ENCODE measurements at regions not wholly inside any gene's neighbourhood (a gene's known extent, or its start where the extent isn't known, plus 50 kb on each side); places are given as distances from the start of the nearest gene placed in this dataset.
"Not testable (repeated sequence)": the region's sequence is repeated elsewhere in the genome, so short reads cannot be mapped to it uniquely, and the experiment has no call there.

DNA sequence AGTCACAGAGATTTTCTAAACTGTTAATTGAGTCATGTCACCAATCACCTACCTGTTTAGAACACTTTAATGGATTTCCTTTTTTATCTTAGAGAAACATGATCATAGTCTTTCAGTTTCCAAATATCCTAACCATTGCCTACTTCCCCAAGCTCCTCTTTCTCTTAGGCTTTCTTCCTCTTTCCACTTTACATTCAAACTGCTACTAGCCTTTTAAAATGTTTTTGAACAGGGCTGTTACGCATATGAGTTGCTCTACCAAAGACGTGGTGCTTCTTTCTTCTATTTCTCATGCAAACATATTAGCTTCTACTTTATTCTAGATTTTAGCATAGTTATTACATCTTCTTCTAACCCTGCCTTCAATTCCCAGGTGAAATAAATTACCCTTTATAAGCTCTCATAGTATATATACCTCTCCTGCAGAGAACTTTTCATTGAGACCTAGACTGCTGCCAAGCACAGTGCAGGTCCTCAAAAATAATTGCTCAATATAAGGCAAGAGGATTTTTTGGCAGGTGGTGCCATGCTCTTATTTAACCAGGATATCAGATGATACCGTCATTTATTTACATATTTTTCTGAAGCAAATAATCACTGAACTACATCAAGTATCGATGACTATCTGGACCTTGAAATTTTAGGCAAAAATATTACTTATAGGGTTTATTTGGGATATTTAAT, 937.1 kb downstream of the TSN start:
- no peak for DNase-seq

DNA sequence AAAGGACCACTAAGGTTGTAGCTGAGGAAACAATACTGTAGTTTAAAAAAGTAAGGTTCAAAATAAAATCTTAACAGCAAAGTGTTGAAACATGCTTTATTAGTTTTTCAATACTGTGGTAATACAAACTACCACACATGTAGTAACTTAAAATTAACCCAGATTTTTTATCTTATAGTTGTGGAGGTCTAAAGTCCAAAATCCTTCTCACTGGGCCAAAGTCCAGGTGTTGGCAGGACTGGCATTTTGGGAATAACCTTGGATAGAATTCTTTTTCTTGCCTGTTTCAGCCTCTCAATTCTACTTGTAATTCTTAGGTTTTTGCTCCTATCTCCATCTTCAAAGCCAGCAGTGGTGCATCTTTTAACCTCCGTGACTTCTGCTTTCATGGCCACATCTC, 942.0 kb downstream of the TSN start:
- DNase-seq: no peak

DNA sequence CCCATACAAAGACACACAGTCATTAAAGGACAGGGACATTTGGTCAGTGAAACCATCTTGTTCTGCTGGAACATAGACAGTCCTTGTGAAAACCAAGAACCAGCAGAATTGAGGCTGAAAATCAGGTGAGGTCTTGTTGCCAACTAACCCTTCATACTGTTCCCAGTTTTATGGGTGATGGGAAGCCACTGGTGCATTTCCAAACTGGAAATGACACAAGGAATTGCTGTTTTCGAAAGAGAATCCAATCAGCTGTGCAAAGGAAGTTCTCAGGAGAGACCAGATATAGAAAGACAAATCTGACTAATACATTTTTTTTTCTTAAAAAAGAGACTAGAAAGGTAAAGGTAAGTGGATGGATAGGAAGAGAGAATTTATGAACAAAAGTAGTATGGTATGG, 948.2 kb downstream of the TSN start:
- DNase-seq: no peak

DNA sequence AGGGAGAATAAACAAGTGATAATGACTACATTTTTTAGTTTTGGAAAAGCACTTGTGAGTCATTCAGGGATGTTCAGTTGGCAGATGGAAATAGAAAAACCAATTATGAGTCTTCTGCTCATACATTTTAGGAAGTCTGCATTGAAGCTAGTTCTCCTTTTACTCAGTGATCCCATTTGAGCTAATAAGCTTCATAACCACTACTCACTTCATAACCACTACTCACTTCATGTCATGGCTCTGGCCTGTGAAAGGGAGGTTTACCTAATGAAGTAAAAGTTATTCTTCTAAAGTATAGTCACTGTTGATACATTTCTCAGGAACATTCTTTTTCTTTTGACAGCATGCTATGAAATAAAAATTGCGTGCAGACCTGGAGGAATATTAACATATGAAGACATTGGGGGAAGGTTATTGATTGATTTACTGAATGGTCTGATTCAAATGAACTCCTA, 948.7 kb downstream of the TSN start:
- no peak for DNase-seq

DNA sequence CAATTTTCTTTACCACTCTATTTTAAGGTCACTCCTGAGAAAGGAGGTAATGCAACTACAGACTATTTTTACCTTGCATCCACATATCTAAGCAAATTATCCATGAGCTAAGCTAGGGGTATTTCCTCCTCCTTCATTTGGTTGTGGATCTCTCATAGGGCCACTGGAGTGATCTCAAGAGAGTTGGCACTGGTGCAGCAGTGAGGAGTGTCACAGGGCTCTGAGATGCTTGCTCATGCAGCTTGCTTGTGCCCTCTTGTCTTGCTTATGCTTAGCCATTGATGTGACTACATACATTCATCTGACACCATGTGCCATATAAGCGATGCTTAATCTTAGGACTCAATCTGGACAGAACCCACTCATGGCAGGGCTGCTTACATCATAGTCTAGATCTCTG, 950.3 kb downstream of the TSN start:
- DNase-seq: no peak

DNA sequence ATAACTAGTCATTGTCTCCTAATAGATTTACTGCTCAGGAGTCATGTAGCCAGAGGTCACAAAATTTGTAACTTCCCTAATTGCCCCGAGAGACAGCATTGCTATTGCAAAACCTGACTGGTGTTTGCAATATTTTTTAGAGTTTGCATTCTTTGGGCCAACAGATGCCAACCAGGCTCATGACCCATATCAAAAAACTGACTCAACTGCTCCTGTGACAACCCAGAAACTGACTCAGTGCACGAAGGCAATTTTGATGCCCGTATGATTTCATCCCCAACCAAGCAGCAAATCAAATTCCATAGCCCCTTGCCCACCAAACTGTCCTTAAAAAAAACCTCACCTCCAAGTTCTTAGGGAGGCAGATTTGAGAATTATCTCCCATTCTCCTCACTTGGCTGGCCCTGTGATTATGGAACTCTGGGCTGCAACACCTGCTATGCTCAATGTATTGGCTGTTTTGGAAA, 951.3 kb downstream of the TSN start:
- DNase-seq: no peak

DNA sequence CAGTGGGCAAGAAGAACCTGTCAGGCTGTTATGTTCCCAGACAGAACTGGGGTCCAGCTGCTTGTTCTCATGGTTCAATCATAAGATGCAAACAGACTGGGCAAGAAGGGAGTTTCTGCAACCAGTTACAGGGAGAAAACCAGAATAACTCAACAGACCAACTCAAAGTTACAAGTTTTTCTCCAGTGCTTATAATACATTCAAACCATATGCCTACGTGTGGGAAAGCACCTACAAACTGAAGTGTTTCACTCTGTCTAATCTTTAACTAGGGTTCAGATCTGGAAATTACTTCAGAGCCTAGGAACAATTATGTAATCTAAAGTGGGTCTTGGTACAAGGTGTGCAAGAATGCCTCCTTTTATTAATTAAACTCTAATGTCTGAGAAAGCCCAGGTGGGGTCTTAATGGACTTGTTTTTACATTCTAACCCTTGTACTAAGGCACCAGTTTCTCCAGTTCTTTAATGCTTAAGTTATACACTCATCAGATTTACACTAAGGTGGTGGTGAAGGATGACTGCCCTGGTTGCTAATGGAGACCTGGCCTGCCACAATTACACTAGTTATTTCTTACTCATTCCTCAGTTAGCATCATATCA, 951.9 kb downstream of the TSN start:
- no peak for DNase-seq

DNA sequence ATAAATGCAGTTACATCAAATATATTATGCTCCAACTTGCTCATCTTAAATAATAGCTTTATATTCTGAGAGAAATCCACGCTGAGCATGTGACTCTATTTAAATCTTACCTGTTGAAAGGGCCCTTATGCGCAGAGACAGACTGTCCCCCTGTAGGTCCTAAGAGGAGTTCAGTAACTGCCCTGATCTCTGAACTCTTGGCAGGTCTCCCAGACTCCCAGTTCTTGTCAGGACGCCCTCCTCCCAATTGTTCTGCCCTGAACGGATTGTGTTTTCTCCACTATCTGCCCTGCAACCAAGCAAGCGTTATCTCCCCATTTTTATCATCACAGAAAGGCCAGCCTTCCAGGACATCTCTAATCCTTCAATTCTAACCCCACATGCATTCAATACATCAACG, 954.6 kb downstream of the TSN start:
- DNase-seq: no peak

DNA sequence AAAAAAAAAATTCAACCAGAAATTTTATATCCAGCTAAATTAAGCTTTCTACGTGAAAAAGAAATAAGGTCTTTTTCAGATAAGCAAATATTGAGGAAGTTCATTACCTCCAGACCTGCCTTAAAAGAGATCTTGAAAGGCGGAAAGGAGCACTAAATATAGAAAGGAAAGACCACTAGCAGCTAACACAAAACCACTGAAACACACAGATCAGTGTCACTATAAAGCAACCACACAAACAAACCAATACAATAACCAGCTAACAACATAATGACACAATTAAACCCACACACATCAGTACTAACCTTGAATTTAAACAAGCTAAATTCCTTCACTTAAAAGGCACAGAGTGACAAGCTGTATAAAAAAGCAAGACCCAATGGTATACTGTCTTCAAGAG, 958.3 kb downstream of the TSN start:
- no peak for DNase-seq

DNA sequence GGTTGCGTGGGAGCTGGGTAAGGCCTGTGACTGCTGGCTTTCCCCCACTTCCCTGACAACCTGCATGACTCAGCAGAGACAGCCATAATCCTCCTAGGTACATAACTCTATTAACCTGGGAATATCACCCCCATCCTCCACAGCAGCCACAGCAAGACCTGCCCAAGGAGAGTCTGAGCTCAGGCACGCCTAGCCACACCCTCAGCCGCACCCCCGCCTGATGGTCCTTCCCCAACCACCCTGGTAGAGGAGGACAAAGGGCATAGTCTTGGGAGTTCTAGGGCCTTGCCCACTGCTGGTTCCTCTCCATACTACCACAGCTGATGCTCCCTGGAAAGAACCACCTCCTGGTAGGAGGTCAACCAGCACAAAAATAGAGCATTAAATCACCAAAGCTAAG, 965.4 kb downstream of the TSN start:
- not testable (repeated sequence) for DNase-seq

DNA sequence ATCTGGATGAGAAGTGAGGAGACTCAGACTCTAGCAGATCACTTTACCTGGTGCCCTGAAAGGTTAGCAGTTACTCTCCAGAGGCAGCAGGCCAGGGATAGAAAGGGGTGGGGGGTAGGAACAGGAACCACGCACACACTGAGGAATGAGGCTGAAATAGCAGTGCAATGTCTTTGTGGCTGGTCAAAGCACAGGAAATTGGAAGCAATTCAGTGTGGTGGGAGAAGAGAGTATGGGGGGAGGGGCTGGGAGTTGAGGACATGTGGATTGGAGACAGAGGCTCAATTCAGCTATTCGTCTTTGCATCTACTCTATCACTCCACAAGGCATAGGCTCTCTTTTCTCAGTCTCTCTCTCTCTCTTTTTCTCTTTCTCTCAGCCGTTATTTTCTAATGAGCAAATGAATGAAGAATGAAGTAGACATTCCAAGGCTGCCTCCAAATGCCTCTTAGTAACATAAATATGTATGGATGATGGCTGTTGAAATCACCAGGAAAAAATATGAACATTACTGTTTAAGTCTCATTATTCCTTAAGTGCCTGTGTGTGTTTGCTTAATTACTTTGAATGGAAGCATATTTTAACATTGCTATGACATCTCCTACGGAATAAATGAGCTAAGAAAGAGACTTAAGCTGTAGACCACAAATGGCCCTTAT, 979.4 kb downstream of the TSN start:
- DNase-seq: no peak

DNA sequence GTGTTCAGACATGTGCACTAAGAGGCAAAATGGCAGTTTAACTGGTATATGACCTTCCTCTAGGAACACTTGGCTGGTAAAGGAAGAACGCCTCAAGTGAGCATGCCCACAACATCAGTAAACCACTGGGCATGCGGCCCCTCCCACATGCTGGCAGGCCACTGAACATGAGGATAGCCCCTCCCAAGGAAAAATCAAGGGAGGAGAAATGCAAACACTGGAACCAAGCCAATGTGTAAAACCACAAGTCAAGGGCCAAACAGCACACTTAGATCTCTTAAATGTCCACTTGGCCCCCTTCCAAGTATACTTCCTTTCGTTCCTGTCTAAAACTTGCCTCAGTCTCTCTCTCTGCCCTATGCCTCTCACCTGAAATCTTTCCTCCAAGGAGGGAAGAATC, 980.8 kb downstream of the TSN start:
- DNase-seq: no peak

DNA sequence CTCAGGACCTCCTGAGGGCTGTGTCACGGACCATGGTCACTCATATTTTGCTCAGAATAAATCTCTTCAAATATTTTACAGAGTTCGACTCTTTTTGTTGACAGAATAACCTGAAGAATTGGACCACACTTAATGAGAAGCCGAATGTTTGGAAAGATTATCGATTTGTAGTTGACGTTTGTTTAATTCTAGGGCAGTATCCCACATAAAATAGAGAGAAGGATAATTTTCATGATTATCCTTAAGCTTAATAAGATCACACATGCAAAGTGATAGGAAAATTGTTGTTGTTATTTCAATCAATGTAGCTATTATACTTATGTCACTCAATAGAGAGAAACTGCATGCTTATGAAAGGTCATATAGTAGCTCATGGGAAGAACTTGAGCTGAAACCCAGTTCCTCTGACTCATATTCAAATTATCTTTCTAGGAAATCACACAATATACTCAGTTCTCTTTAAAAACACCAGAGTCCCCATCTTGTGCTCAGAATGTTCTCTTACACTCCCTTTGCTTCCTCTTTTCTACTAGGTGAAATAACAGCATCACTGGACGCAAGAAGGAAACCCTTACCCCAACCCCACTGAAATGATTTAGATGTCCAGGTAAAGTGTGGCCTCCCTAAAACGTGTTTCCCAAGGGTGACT, 982.1 kb downstream of the TSN start:
- DNase-seq: no peak

DNA sequence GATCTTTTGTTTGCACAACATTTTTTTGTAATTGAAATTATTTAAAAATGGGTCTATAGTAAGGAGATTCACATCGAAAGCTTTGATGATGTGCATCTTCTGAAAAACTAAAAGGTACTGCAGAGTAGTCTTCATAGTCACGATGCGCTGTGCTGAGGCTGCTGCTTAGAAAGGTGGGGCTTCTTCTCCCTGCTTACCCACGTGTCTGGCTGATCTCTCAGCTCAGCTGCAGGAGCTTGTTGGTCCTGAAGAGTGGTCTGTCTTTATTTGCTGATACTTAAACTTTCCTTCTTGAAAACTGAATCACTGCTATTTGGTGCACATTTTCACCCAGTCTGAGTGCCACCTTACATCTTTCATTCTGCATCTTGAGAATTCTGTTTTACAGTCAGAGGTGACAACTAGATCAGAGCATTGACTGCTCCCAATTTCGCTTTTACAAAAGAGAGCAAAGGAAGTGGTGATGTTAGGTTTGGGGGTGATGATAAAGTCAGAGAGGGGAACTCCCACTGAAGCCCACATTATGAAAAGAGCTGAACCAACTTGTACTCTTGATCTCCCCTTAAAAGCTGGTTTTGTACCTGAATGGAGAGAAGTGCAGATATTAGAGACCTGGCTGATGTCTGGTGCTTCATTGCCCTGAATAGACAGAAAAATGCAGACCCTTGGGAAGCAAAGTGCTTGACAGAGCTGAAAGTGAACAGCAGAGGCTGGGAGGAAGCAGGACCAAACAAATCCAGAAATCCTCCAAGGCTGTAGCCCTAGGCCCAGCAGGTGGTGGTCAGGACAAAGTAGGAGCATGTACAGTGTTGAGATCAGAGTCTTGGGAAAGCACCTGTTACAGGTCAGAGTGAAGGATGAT, 984.5 kb downstream of the TSN start:
- DNase-seq: no peak

DNA sequence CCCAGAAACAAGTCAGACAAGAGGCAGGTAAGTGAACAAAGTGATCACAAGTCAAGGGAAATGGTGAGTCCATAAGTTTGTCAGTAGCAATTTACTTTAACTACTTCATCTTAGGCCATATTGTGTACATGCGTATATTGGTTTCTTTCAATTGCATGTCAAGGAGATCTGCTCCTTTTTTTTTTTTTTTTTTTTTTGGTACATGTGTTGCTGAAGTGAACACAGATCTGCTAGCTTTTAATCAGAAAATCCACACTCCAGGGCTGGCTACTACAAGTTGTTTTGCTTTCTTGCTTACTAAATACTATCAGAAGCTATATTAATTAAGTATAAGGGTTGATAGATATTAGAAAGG, 985.1 kb downstream of the TSN start:
- no peak for DNase-seq

DNA sequence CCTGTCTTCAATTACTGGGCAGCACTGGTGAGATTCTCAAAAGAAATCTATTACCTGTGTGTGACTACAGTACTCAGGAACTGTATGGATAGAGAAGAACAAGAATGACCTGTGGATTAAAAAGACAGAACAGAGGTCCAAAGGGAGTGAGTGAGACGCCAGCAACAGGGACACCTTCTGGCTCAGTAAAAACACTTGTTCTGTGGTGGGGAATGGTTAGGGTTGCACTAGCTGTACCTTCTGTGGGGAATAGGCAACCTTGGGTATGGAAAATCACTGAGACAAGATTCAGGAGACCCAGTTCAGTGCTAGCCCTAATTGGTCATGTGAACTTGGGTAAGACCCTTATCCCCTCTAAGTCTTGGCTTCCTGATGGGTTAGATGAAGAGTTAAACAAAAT, 986.0 kb downstream of the TSN start:
- no peak for DNase-seq

DNA sequence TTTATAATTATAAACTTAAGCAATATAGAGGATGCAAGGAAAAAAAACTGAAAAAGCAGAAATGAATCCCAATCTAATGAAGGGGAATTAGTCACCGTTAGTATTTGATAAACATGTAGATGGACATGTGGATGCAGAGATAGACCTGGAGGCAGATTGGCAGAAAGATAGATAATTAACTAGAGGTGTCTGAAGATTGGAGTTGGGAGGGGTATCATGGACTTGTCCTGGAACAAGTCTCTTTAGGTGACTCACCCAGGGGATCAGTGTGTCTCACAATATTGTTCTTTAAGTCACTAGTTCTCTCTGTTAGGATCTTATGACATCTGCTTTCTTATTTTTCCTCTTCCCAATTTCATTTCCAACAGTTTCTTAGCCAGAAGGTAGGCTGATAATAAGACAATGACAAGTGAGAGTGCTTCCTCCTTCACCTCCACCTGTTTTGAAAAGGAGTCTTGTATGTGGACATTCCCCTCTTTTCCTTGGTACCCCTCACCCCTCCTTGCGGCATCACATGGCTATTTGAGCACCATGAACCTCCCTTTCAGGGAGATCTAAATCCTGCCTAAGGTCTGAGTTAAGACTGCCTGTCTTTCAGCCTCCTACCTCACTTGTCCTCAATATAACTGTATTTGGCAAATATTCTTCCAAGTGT, 987.7 kb downstream of the TSN start:
- DNase-seq: no peak

DNA sequence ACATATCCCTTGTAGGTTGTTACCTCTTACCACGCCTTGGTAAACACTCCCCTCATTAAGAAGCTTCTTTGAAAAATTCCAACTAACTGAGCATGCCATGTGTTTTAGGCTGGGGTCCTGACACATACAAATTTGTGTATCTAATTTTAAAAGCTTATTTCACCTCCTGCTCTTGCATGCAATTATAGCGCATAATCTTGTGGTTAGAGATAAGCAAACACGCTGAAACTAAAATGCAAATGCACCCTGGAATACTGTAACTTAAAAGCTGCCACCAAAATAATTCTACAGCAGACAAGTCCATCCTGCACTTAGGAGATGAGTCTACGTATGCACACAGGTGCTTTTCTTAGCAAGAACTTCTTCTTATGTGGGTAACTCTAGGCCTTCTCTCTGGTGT, 990.2 kb downstream of the TSN start:
- DNase-seq: no peak

DNA sequence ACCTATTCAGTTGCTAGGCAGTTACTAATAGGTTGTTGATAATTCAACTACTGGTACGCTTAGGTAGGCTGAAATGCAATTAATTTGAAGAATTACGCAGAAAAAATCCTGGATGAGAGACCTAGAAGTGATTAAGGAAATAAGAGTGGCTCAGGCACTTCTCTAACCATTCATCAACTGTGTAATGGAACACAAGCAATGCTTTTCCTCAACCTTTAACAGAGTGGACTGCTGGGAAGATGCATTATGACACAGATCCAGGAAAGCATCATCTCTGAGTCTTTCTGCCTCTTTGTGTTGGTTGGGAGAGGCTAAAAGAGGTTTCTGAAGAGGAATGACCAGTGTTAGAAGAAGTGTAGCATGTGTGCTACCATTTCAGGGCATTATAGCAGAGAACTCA, 992.2 kb downstream of the TSN start:
- no peak for DNase-seq

DNA sequence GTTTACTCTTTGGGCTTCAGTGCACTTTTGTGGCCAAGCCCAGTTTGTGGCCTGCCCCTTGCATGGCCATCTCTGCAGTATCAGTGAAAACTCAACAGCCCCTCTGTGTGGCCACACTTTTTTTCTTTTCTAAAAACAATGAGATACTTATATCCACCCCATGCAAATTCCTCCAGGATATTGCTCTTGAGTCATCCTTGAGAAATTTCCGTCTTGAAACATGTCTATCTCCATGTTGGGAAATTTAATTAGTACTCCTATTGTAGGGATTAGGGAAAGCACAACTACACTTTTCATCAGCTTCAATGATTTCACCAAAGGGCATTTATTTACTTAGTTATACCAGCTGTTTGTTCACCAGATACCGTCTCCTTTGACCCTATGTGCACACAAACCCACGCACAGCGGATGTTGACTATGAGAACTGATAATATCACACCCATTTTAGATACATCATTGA, 993.1 kb downstream of the TSN start:
- no peak for DNase-seq

DNA sequence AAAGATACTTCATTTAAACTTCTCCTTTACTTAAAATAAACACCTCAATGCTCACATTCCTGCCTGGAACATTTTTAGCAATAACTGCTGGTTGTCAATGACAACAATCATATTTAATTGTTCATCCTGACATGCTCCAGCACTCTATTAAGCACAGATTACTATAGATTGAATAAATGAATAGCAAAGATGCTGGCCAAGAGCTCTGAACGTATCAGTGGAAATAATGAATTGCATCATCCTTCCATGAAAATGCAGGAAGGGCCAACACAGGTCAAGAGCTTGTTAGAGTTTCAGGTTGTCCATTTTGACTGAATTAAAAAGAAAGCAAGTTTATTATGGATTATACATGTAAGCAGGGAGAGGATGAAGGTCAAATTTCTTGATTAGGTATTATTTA, 994.0 kb downstream of the TSN start:
- DNase-seq: no peak

DNA sequence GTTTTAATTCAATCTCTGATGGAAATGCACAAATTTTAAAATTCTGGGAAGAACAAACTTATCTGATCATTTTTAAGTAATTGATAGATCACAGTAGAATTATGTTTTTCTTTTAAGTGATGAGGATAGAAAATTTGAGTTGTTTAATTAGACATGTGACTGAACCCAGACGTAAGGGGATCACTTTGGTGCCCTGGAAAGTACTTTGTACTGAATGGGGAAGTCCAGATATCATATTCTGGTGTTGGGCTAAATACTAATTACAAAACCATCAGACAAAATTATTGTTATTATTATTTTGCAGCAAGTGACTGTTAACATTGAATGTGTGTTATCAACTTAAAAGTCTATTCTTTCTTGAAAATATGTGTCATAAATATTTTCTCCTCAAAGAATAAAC, 994.6 kb downstream of the TSN start:
- DNase-seq: no peak

Measured in CD4-positive, alpha-beta T cell treated with Interleukin-10 for 1 hour (primary cell).